ENCODE measurements at regions not wholly inside any gene's neighbourhood (a gene's known extent, or its start where the extent isn't known, plus 50 kb on each side); places are given as distances from the start of the nearest gene placed in this dataset.
"Not testable (repeated sequence)": the region's sequence is repeated elsewhere in the genome, so short reads cannot be mapped to it uniquely, and the experiment has no call there.

- ATAC-seq (replicated peaks in 1 of 2) = no peak
- H3K36me3 Mint-ChIP-seq (ENCODE audit: insufficient read depth in 2 of 2) = peaks cover 0 to 1% of the 10 kb centered on the region in 2 donors
- H3K9me3 Mint-ChIP-seq = peaks cover 16 to 21% of the 10 kb centered on the region in 2 donors
- no peak overlapping the region for H3K27ac Mint-ChIP-seq
- H3K4me1 Mint-ChIP-seq (ENCODE audit: low read depth) = no peaks in the 10 kb centered on the region
- no peak for DNase-seq
- H3K27me3 Mint-ChIP-seq (ENCODE audit: low read depth) = no peaks in the 10 kb centered on the region
- no peak overlapping the region for H3K4me3 Mint-ChIP-seq
These were observed 617.4 kb upstream of the LRFN5 start for GRCh38 chr14:40989260-40989659.

GRCh38 chr14:40987481-40987880 lies 619.2 kb upstream of the LRFN5 start:
- no peak overlapping the region for H3K27ac Mint-ChIP-seq
- H3K27me3 Mint-ChIP-seq (ENCODE audit: low read depth) = no peaks in the 10 kb centered on the region
- H3K4me3 Mint-ChIP-seq = no peak overlapping the region
- H3K9me3 Mint-ChIP-seq = peaks cover 16 to 18% of the 10 kb centered on the region in 2 donors
- H3K36me3 Mint-ChIP-seq (ENCODE audit: insufficient read depth in 2 of 2) = peaks cover 0 to 1% of the 10 kb centered on the region in 2 donors
- DNase-seq = no peak
- H3K4me1 Mint-ChIP-seq (ENCODE audit: low read depth) = no peaks in the 10 kb centered on the region
- ATAC-seq (replicated peaks in 1 of 2) = no peak

- Mint-ChIP-seq H3K9me3 (peaks cover 12 to 17% of the 10 kb centered on the region in 2 donors), H3K4me3 (no peak overlapping the region), H3K36me3 (ENCODE audit: insufficient read depth in 2 of 2) (peaks cover 0 to 1% of the 10 kb centered on the region in 2 donors), H3K27ac (no peak overlapping the region), H3K4me1 (ENCODE audit: low read depth) (no peaks in the 10 kb centered on the region), H3K27me3 (ENCODE audit: low read depth) (no peaks in the 10 kb centered on the region)
- ATAC-seq (replicated peaks in 1 of 2) (no peak), DNase-seq (no peak)
These were observed 620.0 kb upstream of the LRFN5 start for GRCh38 chr14:40986655-40987054.

GRCh38 chr14:40985584-40985983 lies 621.1 kb upstream of the LRFN5 start:
- peaks cover 9 to 14% of the 10 kb centered on the region in 2 donors for H3K9me3 Mint-ChIP-seq
- no peak overlapping the region for H3K4me3 Mint-ChIP-seq
- DNase-seq (no peak), ATAC-seq (replicated peaks in 1 of 2) (no peak)
- no peaks in the 10 kb centered on the region for H3K27me3 Mint-ChIP-seq (ENCODE audit: low read depth)
- peaks cover 0 to under 1% of the 10 kb centered on the region in 2 donors for H3K36me3 Mint-ChIP-seq (ENCODE audit: insufficient read depth in 2 of 2)
- H3K4me1 Mint-ChIP-seq (ENCODE audit: low read depth) = no peaks in the 10 kb centered on the region
- H3K27ac Mint-ChIP-seq = no peak overlapping the region

- H3K36me3 Mint-ChIP-seq (ENCODE audit: insufficient read depth in 2 of 2) = no peaks in the 10 kb centered on the region
- ATAC-seq (replicated peaks in 1 of 2) = no peak
- H3K4me1 Mint-ChIP-seq (ENCODE audit: low read depth) = no peaks in the 10 kb centered on the region
- peaks cover 7 to 11% of the 10 kb centered on the region in 2 donors for H3K9me3 Mint-ChIP-seq
- H3K27ac Mint-ChIP-seq = no peak overlapping the region
- H3K27me3 Mint-ChIP-seq (ENCODE audit: low read depth) = no peaks in the 10 kb centered on the region
- H3K4me3 Mint-ChIP-seq = no peak overlapping the region
- DNase-seq = no peak
These were observed 623.1 kb upstream of the LRFN5 start for GRCh38 chr14:40983604-40984003.

- Mint-ChIP-seq H3K27me3 (ENCODE audit: low read depth) (no peaks in the 10 kb centered on the region), H3K36me3 (ENCODE audit: insufficient read depth in 2 of 2) (no peaks in the 10 kb centered on the region), H3K27ac (no peak overlapping the region), H3K4me1 (ENCODE audit: low read depth) (no peaks in the 10 kb centered on the region), H3K9me3 (peaks cover 5% of the 10 kb centered on the region in 2 donors), H3K4me3 (no peak overlapping the region)
- ATAC-seq (replicated peaks in 1 of 2) (no peak), DNase-seq (no peak)
These were observed 625.4 kb upstream of the LRFN5 start for GRCh38 chr14:40981247-40981646.

- H3K27me3 Mint-ChIP-seq (ENCODE audit: low read depth); H3K4me1 Mint-ChIP-seq (ENCODE audit: low read depth); H3K27ac Mint-ChIP-seq; DNase-seq; ATAC-seq (replicated peaks in 1 of 2); H3K36me3 Mint-ChIP-seq (ENCODE audit: insufficient read depth in 2 of 2); H3K9me3 Mint-ChIP-seq; H3K4me3 Mint-ChIP-seq: not testable (repeated sequence)
These were observed 646.4 kb upstream of the LRFN5 start for GRCh38 chr14:40960257-40960656.

- no peak overlapping the region for H3K4me3 Mint-ChIP-seq
- H3K27me3 Mint-ChIP-seq (ENCODE audit: low read depth) = no peaks in the 10 kb centered on the region
- no peak for DNase-seq
- H3K4me1 Mint-ChIP-seq (ENCODE audit: low read depth) = no peaks in the 10 kb centered on the region
- no peak for ATAC-seq (replicated peaks in 1 of 2)
- peaks cover 3% of the 10 kb centered on the region in 2 donors for H3K9me3 Mint-ChIP-seq
- H3K36me3 Mint-ChIP-seq (ENCODE audit: insufficient read depth in 2 of 2) = peaks cover 0 to 2% of the 10 kb centered on the region in 2 donors
- no peak overlapping the region for H3K27ac Mint-ChIP-seq
These were observed 651.6 kb upstream of the LRFN5 start for GRCh38 chr14:40955131-40955505.

GRCh38 chr14:40954448-40955130 lies 652.1 kb upstream of the LRFN5 start:
- ATAC-seq (replicated peaks in 1 of 2); H3K9me3 Mint-ChIP-seq; H3K4me1 Mint-ChIP-seq (ENCODE audit: low read depth); H3K36me3 Mint-ChIP-seq (ENCODE audit: insufficient read depth in 2 of 2); H3K4me3 Mint-ChIP-seq; H3K27me3 Mint-ChIP-seq (ENCODE audit: low read depth); DNase-seq; H3K27ac Mint-ChIP-seq: not testable (repeated sequence)

GRCh38 chr14:40944521-40944920 lies 662.2 kb upstream of the LRFN5 start:
- Mint-ChIP-seq H3K4me3 (no peak overlapping the region), H3K9me3 (peaks cover 4 to 9% of the 10 kb centered on the region in 2 donors), H3K4me1 (ENCODE audit: low read depth) (no peaks in the 10 kb centered on the region), H3K27ac (no peak overlapping the region), H3K36me3 (ENCODE audit: insufficient read depth in 2 of 2) (no peaks in the 10 kb centered on the region), H3K27me3 (ENCODE audit: low read depth) (no peaks in the 10 kb centered on the region)
- ATAC-seq (replicated peaks in 1 of 2) (no peak), DNase-seq (no peak)

- no peaks in the 10 kb centered on the region for H3K4me1 Mint-ChIP-seq (ENCODE audit: low read depth)
- H3K27me3 Mint-ChIP-seq (ENCODE audit: low read depth) = no peaks in the 10 kb centered on the region
- ATAC-seq (replicated peaks in 1 of 2) (no peak), DNase-seq (no peak)
- H3K27ac Mint-ChIP-seq = no peak overlapping the region
- no peak overlapping the region for H3K4me3 Mint-ChIP-seq
- no peaks in the 10 kb centered on the region for H3K36me3 Mint-ChIP-seq (ENCODE audit: insufficient read depth in 2 of 2)
- peaks cover 0 to 3% of the 10 kb centered on the region in 2 donors for H3K9me3 Mint-ChIP-seq
These were observed 669.8 kb upstream of the LRFN5 start for GRCh38 chr14:40936861-40937260.

GRCh38 chr14:40920380-40920779 lies 686.3 kb upstream of the LRFN5 start:
- H3K9me3 Mint-ChIP-seq = peaks cover 0 to 3% of the 10 kb centered on the region in 2 donors
- DNase-seq (no peak), ATAC-seq (replicated peaks in 1 of 2) (no peak)
- H3K36me3 Mint-ChIP-seq (ENCODE audit: insufficient read depth in 2 of 2) = no peaks in the 10 kb centered on the region
- H3K27ac Mint-ChIP-seq = no peak overlapping the region
- H3K27me3 Mint-ChIP-seq (ENCODE audit: low read depth) = no peaks in the 10 kb centered on the region
- H3K4me3 Mint-ChIP-seq = no peak overlapping the region
- no peaks in the 10 kb centered on the region for H3K4me1 Mint-ChIP-seq (ENCODE audit: low read depth)

GRCh38 chr14:40911141-40911540 lies 695.5 kb upstream of the LRFN5 start:
- no peaks in the 10 kb centered on the region for H3K36me3 Mint-ChIP-seq (ENCODE audit: insufficient read depth in 2 of 2)
- no peaks in the 10 kb centered on the region for H3K4me1 Mint-ChIP-seq (ENCODE audit: low read depth)
- no peak for ATAC-seq (replicated peaks in 1 of 2)
- H3K27me3 Mint-ChIP-seq (ENCODE audit: low read depth) = no peaks in the 10 kb centered on the region
- no peak for DNase-seq
- peaks cover 0 to 1% of the 10 kb centered on the region in 2 donors for H3K9me3 Mint-ChIP-seq
- H3K27ac Mint-ChIP-seq = no peak overlapping the region
- no peak overlapping the region for H3K4me3 Mint-ChIP-seq

- Mint-ChIP-seq H3K4me3 (no peak overlapping the region), H3K27me3 (ENCODE audit: low read depth) (no peaks in the 10 kb centered on the region), H3K4me1 (ENCODE audit: low read depth) (no peaks in the 10 kb centered on the region), H3K9me3 (peaks cover 0 to 1% of the 10 kb centered on the region in 2 donors), H3K27ac (no peak overlapping the region), H3K36me3 (ENCODE audit: insufficient read depth in 2 of 2) (no peaks in the 10 kb centered on the region)
- no peak for DNase-seq
- no peak for ATAC-seq (replicated peaks in 1 of 2)
These were observed 696.8 kb upstream of the LRFN5 start for GRCh38 chr14:40909906-40910305.
